GM23338 (cell line): ENCODE measurements at regions not wholly inside any gene's neighbourhood (a gene's known extent, or its start where the extent isn't known, plus 50 kb on each side); places are given as distances from the start of the nearest gene placed in this dataset.

Source experiments
- ATAC-seq: fragments of 200-7000 bp; cut with Tn5 transposase; 3 replicates; pipeline ENCODE4 v1.9.1; 2020
- DNase-seq: peaks from one replicate; pipeline ENCODE4 v3.0.0-alpha.2; 2015; ENCODE audit warnings: low spot score
- H2AFZ ChIP-seq: fragments of 200-600 bp; sonication (generic); 2 replicates; pipeline ENCODE4 v1.8.0; 2016; ENCODE audit warnings: antibody characterized with exemption, mild to moderate bottlenecking, moderate library complexity
- H3F3A ChIP-seq: fragments of 200-600 bp; sonication (generic); replicated peaks from 2 replicates; pipeline ENCODE4 v1.8.0; 2017; ENCODE audit warnings: antibody characterized with exemption, mixed run types, low read depth
- H3K27ac ChIP-seq: fragments of 200-600 bp; sonication (generic); 2 replicates; pipeline ENCODE4 v1.6.1; 2016; ENCODE audit warnings: low read depth
- H3K27me3 ChIP-seq: fragments of 200-600 bp; sonication (generic); 2 replicates; pipeline ENCODE4 v1.8.0; 2016; ENCODE audit warnings: mild to moderate bottlenecking, mixed run types, moderate library complexity; ENCODE audit not compliant: insufficient read depth
- H3K36me3 ChIP-seq: fragments of 200-600 bp; sonication (generic); 2 replicates; pipeline ENCODE4 v1.8.0; 2016; ENCODE audit warnings: mild to moderate bottlenecking; ENCODE audit not compliant: insufficient read depth
- H3K4me1 ChIP-seq: fragments of 200-600 bp; sonication (generic); 2 replicates; pipeline ENCODE4 v1.8.0; 2016; ENCODE audit warnings: mild to moderate bottlenecking, moderate library complexity; ENCODE audit not compliant: insufficient read depth
- H3K4me2 ChIP-seq: fragments of 200-600 bp; sonication (generic); 2 replicates; pipeline ENCODE4 v1.7.1; 2017; ENCODE audit warnings: mixed run types
- H3K4me3 ChIP-seq: fragments of 200-600 bp; sonication (generic); 2 replicates; pipeline ENCODE4 v1.6.1; 2016; ENCODE audit warnings: mixed run types
- H3K79me2 ChIP-seq: fragments of 200-600 bp; sonication (generic); replicated peaks from 2 replicates; pipeline ENCODE4 v1.8.0; 2017; ENCODE audit warnings: mild to moderate bottlenecking; ENCODE audit not compliant: insufficient read depth
- H3K9me2 ChIP-seq: fragments of 200-600 bp; sonication (generic); 2 replicates; pipeline ENCODE4 v1.8.0; 2017; ENCODE audit not compliant: insufficient read depth
- H4K20me1 ChIP-seq: fragments of 200-600 bp; sonication (generic); replicated peaks from 2 replicates; pipeline ENCODE4 v1.8.0; 2017; ENCODE audit warnings: mild to moderate bottlenecking; ENCODE audit not compliant: insufficient read depth
- H3K27ac Mint-ChIP-seq: 2 replicates; pipeline ENCODE4 v1.8.0; 2020; ENCODE audit warnings: inconsistent platforms, mild to moderate bottlenecking, moderate library complexity, mixed read lengths
- H3K27me3 Mint-ChIP-seq: 3 replicates; pipeline ENCODE4 v1.8.0; 2022; ENCODE audit warnings: low read depth, mild to moderate bottlenecking, moderate library complexity, mixed read lengths, inconsistent platforms; ENCODE audit not compliant: insufficient read depth, poor library complexity
- H3K36me3 Mint-ChIP-seq: 3 replicates; pipeline ENCODE4 v1.8.0; 2021; ENCODE audit warnings: low read depth, mild to moderate bottlenecking, inconsistent platforms, moderate library complexity, mixed read lengths
- H3K4me1 Mint-ChIP-seq: 3 replicates; pipeline ENCODE4 v1.8.0; 2020; ENCODE audit warnings: mild to moderate bottlenecking, inconsistent platforms, mixed read lengths
- H3K4me3 Mint-ChIP-seq: 3 replicates; pipeline ENCODE4 v1.8.0; 2021; ENCODE audit warnings: moderate library complexity, mild to moderate bottlenecking, inconsistent platforms, mixed read lengths
- H3K9me3 Mint-ChIP-seq: 3 replicates; pipeline ENCODE4 v1.8.0; 2020; ENCODE audit warnings: moderate library complexity, mild to moderate bottlenecking, inconsistent platforms, mixed read lengths
- CREB1 ChIP-seq: fragments of 250-450 bp; sonication (Bioruptor Pico); IDR thresholded peaks from 2 replicates; pipeline ENCODE4 v1.5.0; 2020; ENCODE audit warnings: low read depth, mild to moderate bottlenecking, moderate library complexity
- JUNB ChIP-seq: IDR thresholded peaks from one replicate; pipeline ENCODE4 v1.6.1; 2016; ENCODE audit warnings: antibody characterized with exemption; ENCODE audit not compliant: unreplicated experiment
- NANOG ChIP-seq: IDR thresholded peaks from 2 replicates; pipeline ENCODE4 v1.6.1; 2016; ENCODE audit warnings: antibody characterized with exemption, borderline replicate concordance
- POLR2AphosphoS5 ChIP-seq: IDR thresholded peaks from 2 replicates; pipeline ENCODE4 v1.6.1; 2016; ENCODE audit warnings: antibody characterized with exemption, low read depth
- STAT1 ChIP-seq: IDR thresholded peaks from one replicate; pipeline ENCODE4 v1.6.1; 2016; ENCODE audit warnings: antibody characterized with exemption; ENCODE audit not compliant: unreplicated experiment
- ZNF114 ChIP-seq: fragments of 250-450 bp; sonication (Bioruptor Pico); IDR thresholded peaks from 2 replicates; pipeline ENCODE4 v1.5.0; 2020; ENCODE audit warnings: mild to moderate bottlenecking, moderate library complexity
- TF ChIP-seq, protein P1 (sequence below): IDR thresholded peaks from one replicate; pipeline ENCODE4 v1.6.1; 2018; ENCODE audit warnings: antibody characterized with exemption; ENCODE audit not compliant: unreplicated experiment
- TF ChIP-seq, protein P2 (sequence below), 2 experiments: fragments of 200-600 bp in 1 of 2; sonication (generic) in 1 of 2; conservative IDR thresholded peaks; 2 replicates each; pipeline versions ENCODE4 v1.5.1 to v1.6.1; 2016 to 2017; ENCODE audit warnings: antibody characterized with exemption in 2 of 2, low read depth in 2 of 2, mild to moderate bottlenecking in 2 of 2, moderate library complexity in 1 of 2
- TF ChIP-seq, protein P3 (sequence below): fragments of 250-450 bp; sonication (Bioruptor Pico); IDR thresholded peaks from 2 replicates; pipeline ENCODE4 v1.5.0; 2020; ENCODE audit warnings: mild to moderate bottlenecking, moderate library complexity

DNA sequence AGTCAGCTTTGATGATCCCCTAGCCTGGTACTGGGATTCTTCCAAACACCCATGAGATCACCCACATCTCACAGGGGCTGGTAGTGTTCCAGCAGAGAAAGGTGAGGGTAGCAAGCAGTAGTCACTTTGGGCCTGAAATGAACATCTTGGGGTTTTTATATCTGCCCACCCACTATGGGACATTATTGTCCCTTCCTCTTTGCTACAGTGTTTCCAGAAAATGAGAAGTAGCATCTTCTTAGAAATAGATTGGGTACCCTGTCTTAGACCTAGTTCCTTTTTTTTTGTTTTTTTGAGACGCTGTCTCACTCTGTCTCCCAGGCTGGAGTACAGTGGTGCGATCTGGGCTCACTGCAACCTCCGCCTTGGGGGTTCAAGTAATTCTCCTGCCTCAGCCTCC is 249.2 kb upstream of the ANKRD55 start:
- no peak for DNase-seq
- no peak overlapping the region for H2AFZ ChIP-seq
- peaks cover 8% of the 10 kb centered on the region for H3K4me1 ChIP-seq
- ATAC-seq, result no peak
- H3K4me3 ChIP-seq, result no peak overlapping the region
- H3K9me3 Mint-ChIP-seq, result peaks cover 15% of the 10 kb centered on the region
- no peaks in the 10 kb centered on the region for H4K20me1 ChIP-seq
- no peak overlapping the region for H3K27ac Mint-ChIP-seq
- H3F3A ChIP-seq, result no peaks in the 10 kb centered on the region
- no peaks in the 10 kb centered on the region for H3K9me2 ChIP-seq
- no peaks in the 10 kb centered on the region for H3K36me3 ChIP-seq
- peaks cover 10% of the 10 kb centered on the region for H3K4me1 Mint-ChIP-seq
- H3K4me2 ChIP-seq, result no peak overlapping the region
- H3K36me3 Mint-ChIP-seq, result peaks cover 7% of the 10 kb centered on the region
- H3K79me2 ChIP-seq, result no peaks in the 10 kb centered on the region
- H3K27ac ChIP-seq, result no peak overlapping the region
- TF ChIP-seq, protein P1, sequence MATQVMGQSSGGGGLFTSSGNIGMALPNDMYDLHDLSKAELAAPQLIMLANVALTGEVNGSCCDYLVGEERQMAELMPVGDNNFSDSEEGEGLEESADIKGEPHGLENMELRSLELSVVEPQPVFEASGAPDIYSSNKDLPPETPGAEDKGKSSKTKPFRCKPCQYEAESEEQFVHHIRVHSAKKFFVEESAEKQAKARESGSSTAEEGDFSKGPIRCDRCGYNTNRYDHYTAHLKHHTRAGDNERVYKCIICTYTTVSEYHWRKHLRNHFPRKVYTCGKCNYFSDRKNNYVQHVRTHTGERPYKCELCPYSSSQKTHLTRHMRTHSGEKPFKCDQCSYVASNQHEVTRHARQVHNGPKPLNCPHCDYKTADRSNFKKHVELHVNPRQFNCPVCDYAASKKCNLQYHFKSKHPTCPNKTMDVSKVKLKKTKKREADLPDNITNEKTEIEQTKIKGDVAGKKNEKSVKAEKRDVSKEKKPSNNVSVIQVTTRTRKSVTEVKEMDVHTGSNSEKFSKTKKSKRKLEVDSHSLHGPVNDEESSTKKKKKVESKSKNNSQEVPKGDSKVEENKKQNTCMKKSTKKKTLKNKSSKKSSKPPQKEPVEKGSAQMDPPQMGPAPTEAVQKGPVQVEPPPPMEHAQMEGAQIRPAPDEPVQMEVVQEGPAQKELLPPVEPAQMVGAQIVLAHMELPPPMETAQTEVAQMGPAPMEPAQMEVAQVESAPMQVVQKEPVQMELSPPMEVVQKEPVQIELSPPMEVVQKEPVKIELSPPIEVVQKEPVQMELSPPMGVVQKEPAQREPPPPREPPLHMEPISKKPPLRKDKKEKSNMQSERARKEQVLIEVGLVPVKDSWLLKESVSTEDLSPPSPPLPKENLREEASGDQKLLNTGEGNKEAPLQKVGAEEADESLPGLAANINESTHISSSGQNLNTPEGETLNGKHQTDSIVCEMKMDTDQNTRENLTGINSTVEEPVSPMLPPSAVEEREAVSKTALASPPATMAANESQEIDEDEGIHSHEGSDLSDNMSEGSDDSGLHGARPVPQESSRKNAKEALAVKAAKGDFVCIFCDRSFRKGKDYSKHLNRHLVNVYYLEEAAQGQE, result no peak
- H3K27me3 Mint-ChIP-seq, result peaks cover 14% of the 10 kb centered on the region
- H3K27me3 ChIP-seq, result peaks cover 36% of the 10 kb centered on the region
- H3K4me3 Mint-ChIP-seq, result no peak overlapping the region; the same call in 2 of the 3 replicates

DNA sequence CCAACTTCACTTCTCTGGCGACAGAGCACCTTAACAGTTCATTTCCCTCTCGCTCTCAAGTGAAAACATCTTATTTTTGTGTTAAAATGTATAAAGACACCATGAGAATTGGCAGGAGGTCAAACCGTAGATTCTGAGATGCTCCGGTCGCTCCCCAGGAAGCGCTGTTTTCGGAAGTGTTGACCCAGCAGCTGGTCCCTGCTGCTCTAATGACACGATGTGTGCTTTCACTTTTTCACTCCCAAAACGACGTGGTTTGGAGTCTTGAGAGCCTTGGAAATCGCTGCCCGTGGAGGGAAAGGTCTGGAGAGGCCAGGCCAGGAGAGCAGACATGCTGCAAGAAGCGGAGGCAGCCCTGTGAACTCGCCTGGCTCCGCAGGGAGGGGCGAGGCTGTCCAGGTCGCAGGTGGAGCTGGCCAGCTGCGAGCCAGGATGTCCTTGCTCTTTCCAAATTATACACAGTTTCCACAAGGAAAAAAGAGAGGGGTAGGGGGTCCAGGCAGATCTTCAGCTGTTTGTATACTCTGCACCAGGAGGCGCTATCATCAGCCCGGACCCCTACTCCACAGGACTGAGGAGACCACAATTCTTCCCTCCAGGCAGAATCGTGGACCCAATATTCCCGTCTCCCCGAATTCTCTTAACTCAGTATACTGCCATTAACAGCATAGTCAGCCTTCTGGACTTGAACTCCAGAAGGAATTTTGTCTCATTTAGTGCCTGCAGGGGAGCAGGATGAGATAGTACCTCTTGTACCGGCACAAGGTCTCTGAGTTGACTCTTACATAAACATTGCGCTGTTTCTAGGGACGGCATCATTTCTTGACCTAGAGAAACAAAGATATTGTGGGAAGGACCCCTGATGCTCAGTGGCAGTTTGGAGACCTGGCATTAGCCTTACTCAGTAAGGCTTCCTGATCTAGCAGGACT is 248.6 kb upstream of the ANKRD55 start:
- H3K27me3 ChIP-seq, result peaks cover 36% of the 10 kb centered on the region

More for the DNA sequence above, 248.6 kb upstream of the ANKRD55 start:
- no peaks in the 10 kb centered on the region for H3K36me3 ChIP-seq
- H2AFZ ChIP-seq, result peak overlapping the region; percentile 95
- TF ChIP-seq, protein P2, sequence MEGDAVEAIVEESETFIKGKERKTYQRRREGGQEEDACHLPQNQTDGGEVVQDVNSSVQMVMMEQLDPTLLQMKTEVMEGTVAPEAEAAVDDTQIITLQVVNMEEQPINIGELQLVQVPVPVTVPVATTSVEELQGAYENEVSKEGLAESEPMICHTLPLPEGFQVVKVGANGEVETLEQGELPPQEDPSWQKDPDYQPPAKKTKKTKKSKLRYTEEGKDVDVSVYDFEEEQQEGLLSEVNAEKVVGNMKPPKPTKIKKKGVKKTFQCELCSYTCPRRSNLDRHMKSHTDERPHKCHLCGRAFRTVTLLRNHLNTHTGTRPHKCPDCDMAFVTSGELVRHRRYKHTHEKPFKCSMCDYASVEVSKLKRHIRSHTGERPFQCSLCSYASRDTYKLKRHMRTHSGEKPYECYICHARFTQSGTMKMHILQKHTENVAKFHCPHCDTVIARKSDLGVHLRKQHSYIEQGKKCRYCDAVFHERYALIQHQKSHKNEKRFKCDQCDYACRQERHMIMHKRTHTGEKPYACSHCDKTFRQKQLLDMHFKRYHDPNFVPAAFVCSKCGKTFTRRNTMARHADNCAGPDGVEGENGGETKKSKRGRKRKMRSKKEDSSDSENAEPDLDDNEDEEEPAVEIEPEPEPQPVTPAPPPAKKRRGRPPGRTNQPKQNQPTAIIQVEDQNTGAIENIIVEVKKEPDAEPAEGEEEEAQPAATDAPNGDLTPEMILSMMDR (conservative IDR thresholded peaks at IDR 0.05; ENCODE audit: low read depth in 2 of 2), result peak; percentile 57 to 61
- no peak for TF ChIP-seq ZNF114
- TF ChIP-seq STAT1, result no peak
- no peak for TF ChIP-seq POLR2AphosphoS5
- TF ChIP-seq, protein P3, sequence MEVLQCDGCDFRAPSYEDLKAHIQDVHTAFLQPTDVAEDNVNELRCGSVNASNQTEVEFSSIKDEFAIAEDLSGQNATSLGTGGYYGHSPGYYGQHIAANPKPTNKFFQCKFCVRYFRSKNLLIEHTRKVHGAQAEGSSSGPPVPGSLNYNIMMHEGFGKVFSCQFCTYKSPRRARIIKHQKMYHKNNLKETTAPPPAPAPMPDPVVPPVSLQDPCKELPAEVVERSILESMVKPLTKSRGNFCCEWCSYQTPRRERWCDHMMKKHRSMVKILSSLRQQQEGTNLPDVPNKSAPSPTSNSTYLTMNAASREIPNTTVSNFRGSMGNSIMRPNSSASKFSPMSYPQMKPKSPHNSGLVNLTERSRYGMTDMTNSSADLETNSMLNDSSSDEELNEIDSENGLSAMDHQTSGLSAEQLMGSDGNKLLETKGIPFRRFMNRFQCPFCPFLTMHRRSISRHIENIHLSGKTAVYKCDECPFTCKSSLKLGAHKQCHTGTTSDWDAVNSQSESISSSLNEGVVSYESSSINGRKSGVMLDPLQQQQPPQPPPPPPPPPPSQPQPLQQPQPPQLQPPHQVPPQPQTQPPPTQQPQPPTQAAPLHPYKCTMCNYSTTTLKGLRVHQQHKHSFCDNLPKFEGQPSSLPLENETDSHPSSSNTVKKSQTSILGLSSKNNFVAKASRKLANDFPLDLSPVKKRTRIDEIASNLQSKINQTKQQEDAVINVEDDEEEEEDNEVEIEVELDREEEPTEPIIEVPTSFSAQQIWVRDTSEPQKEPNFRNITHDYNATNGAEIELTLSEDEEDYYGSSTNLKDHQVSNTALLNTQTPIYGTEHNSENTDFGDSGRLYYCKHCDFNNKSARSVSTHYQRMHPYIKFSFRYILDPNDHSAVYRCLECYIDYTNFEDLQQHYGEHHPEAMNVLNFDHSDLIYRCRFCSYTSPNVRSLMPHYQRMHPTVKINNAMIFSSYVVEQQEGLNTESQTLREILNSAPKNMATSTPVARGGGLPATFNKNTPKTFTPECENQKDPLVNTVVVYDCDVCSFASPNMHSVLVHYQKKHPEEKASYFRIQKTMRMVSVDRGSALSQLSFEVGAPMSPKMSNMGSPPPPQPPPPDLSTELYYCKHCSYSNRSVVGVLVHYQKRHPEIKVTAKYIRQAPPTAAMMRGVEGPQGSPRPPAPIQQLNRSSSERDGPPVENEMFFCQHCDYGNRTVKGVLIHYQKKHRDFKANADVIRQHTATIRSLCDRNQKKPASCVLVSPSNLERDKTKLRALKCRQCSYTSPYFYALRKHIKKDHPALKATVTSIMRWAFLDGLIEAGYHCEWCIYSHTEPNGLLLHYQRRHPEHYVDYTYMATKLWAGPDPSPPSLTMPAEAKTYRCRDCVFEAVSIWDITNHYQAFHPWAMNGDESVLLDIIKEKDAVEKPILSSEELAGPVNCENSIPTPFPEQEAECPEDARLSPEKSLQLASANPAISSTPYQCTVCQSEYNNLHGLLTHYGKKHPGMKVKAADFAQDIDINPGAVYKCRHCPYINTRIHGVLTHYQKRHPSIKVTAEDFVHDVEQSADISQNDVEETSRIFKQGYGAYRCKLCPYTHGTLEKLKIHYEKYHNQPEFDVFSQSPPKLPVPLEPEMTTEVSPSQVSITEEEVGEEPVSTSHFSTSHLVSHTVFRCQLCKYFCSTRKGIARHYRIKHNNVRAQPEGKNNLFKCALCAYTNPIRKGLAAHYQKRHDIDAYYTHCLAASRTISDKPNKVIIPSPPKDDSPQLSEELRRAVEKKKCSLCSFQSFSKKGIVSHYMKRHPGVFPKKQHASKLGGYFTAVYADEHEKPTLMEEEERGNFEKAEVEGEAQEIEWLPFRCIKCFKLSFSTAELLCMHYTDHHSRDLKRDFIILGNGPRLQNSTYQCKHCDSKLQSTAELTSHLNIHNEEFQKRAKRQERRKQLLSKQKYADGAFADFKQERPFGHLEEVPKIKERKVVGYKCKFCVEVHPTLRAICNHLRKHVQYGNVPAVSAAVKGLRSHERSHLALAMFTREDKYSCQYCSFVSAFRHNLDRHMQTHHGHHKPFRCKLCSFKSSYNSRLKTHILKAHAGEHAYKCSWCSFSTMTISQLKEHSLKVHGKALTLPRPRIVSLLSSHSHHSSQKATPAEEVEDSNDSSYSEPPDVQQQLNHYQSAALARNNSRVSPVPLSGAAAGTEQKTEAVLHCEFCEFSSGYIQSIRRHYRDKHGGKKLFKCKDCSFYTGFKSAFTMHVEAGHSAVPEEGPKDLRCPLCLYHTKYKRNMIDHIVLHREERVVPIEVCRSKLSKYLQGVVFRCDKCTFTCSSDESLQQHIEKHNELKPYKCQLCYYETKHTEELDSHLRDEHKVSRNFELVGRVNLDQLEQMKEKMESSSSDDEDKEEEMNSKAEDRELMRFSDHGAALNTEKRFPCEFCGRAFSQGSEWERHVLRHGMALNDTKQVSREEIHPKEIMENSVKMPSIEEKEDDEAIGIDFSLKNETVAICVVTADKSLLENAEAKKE, result no peak
- no peak for TF ChIP-seq JUNB
- no peak for TF ChIP-seq NANOG
- TF ChIP-seq CREB1 (CRISPR knock-in tag), result no peak
- H3K4me3 ChIP-seq, result peak overlapping the region; percentile 81
- H3K27me3 Mint-ChIP-seq, result peaks cover 14% of the 10 kb centered on the region
- no peak overlapping the region for H3K27ac Mint-ChIP-seq
- DNase-seq (peak; percentile 65), ATAC-seq (peak; percentile 72)
- peaks cover 2% of the 10 kb centered on the region for H3K36me3 Mint-ChIP-seq
- no peak overlapping the region for H3K27ac ChIP-seq
- H4K20me1 ChIP-seq, result no peaks in the 10 kb centered on the region
- no peaks in the 10 kb centered on the region for H3K9me2 ChIP-seq
- peaks cover 8% of the 10 kb centered on the region for H3K4me1 ChIP-seq
- peak overlapping the region; percentile 77 for H3K4me3 Mint-ChIP-seq
- no peaks in the 10 kb centered on the region for H3K79me2 ChIP-seq
- peaks cover 10% of the 10 kb centered on the region for H3K4me1 Mint-ChIP-seq
- peak overlapping the region; percentile 96 for H3K4me2 ChIP-seq
- H3K9me3 Mint-ChIP-seq, result peaks cover 8% of the 10 kb centered on the region
- no peaks in the 10 kb centered on the region for H3F3A ChIP-seq
